LNCaP clone FGC (cell line): ENCODE measurements at regions not wholly inside any gene's neighbourhood (a gene's known extent, or its start where the extent isn't known, plus 50 kb on each side); places are given as distances from the start of the nearest gene placed in this dataset.

Experiments
- DNase-seq: peaks from one replicate; pipeline ENCODE4 v3.0.0-alpha.2; 2011; ENCODE audit warnings: low read depth
- H3K4me3 ChIP-seq: 2 replicates; pipeline ENCODE4 v1.5.1; 2011; ENCODE audit warnings: mild to moderate bottlenecking, low read depth, low read length, control low read depth
- TF ChIP-seq, protein P1 (sequence below): IDR thresholded peaks from 2 replicates; pipeline ENCODE4 v1.5.1; 2012; ENCODE audit warnings: mild to moderate bottlenecking; ENCODE audit not compliant: control insufficient read depth, insufficient read depth; ENCODE audit errors: extremely low read depth

DNA sequence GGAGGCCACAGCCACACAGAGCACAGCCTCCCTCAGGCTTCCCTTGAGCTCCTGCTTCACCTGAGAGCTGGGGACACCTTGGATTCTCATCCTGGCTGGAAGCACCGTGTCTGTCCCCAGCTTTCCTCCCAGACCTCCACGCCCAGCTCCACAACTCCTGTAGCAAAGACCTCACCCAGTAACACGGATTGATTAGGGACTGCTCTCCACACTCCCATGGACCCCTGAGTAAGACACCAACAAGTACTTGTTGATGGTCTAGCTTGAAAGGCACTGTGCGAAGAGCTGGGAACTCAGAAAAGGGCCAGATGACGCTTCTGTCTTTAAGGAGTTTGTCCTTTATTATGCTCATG, 109.6 kb downstream of the DLL1 start:
- no peak for DNase-seq
- no peak overlapping the region for H3K4me3 ChIP-seq
- TF ChIP-seq, protein P1, sequence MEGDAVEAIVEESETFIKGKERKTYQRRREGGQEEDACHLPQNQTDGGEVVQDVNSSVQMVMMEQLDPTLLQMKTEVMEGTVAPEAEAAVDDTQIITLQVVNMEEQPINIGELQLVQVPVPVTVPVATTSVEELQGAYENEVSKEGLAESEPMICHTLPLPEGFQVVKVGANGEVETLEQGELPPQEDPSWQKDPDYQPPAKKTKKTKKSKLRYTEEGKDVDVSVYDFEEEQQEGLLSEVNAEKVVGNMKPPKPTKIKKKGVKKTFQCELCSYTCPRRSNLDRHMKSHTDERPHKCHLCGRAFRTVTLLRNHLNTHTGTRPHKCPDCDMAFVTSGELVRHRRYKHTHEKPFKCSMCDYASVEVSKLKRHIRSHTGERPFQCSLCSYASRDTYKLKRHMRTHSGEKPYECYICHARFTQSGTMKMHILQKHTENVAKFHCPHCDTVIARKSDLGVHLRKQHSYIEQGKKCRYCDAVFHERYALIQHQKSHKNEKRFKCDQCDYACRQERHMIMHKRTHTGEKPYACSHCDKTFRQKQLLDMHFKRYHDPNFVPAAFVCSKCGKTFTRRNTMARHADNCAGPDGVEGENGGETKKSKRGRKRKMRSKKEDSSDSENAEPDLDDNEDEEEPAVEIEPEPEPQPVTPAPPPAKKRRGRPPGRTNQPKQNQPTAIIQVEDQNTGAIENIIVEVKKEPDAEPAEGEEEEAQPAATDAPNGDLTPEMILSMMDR, result no peak

DNA sequence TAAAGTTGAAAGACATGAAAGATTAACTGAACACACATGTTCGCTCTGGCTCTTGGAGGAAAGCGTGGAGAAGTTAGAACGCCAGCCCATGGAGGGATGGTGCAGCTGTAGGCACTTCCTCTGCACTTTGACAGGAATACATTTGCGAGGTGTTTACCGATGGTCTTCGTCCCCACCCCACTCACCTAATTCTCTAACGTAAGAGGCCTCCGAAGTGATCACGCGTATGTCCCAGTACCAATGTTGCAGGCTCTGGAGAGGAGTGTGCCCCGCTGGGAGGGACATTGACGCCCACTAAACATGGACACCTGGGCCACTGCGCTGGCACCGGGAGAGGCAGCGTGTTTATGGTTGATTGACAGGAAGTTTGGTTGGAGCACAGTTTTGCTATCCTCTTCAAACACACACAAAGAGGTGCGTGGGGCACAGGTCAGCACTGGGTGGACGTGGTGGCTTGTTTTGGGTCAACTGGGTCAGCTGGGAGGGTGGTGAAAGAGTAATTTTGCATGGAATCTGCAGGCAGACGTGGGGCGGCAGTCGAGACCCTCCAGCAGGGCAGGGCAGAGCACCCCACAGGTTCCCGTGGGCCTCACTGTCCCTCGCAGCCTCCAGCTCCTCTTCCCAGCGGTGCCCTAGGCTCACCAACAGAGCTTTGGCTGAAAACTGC, 110.1 kb downstream of the DLL1 start:
- no peak for DNase-seq
- H3K4me3 ChIP-seq, result no peak overlapping the region
- TF ChIP-seq, protein P1, result no peak

DNA sequence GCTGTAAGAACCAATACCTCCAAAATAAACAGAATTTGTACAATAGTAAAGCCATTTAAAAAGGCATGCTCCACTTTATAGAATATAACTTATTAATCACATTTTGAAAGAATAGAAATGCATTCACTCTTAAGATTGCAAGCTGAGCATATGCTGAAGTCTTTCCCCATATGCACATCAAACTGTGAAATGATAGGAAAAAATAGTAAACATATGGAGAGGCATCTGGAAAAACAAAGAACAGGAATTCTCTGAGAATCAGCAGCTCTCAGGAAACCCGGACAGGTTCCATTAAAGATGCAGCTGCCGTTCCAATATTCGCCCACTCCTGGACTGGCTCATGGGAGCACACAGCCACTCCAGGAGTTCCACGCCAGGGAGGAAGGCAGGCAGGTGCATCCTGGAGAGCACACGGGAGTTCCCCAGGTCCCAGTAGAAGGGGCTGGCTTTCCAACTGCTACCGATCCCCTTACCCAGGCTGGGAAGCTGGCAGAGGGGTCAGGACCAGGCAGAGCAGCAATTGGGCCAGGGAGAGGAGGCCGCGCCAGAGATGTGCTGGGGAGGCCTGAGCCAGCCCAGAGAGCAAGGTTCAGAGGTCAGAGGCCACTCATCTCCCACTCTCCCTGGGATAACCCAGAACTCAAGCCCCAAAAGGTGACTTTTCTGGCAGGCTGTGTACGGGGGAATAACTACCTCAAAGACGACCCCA, 111.1 kb downstream of the DLL1 start:
- TF ChIP-seq, protein P1, result no peak
- no peak for DNase-seq
- H3K4me3 ChIP-seq, result no peak overlapping the region

DNA sequence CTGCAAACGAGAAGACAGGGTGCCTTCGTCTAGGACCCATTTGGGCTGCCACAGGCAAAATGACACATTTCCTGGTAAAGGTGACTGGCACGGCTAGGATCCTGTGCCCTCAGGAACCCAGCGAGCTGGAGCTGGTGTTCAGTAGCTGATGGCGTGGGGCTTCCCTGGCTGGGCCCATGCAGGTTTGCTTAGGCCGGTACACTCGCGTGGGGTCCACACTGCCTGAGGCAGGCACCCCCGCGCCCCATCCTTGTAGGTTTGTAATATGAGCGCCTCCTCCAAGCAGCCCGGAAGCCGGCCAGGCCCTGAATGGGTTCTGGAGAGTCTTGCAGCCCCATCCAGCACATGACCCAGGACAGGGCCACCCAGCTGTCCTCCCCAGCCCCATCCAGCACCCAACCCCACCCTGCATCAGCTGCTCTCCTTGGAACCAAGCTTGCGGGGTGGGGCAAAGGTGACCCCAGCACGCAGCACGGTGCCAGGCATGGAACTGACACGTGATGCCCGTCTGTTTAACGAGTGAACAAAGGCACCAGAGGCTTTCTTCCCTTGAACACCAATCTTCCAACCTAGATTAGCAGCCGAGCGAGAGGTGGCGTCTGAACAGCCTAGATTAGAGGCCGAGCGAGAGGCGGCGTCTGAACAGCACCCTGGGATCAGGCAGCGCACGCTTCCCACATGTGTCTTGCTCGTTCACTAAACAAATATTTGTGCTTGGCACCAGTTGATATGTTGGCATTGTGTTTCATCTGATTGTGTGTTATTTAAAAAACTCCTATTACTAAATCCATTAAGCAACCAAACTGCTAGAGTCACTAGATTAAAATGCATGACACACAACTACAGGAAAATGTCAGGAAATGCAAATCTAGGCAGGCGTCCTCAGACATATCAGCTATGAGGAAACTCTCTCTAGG, 112.1 kb downstream of the DLL1 start:
- no peak overlapping the region for H3K4me3 ChIP-seq
- DNase-seq, result peak; percentile 97

DNA sequence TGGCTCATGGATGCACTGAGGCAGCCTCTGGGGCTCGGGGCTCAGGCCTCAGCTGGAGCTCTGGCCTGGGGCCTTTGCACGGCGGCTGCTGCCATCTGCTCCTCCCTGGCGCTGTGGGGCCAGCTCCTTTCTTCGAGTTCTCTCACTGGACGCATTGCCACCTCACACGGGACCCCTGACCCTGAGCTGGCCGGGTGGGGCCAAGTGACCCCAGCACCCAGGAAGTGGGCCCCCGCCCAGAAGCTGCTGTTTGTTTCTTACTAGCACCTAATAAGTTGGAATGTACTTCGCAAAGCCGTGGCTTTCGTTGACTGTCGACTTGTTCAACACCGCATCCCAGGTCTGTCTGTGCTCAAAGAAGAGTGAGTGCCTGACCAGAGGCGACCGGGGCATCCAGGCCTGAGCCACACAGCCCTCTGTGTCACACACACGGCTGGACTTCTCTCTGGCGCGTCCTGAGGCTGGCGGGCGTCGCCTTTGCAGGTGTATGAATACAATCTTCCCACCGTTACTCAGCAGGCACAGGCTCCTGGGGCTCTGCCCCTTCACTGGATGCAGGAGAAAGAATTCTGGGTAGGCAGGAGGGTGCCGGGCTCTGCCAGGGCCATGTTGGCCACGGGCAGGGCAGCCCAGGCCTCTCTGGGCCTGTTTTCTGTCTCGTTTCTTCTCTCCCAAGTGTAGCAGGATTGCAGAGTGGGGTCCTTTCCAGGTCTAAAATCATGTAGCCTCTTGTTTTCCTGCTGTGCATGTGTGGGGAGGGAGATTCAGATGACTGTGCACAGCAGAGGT, 112.9 kb downstream of the DLL1 start:
- no peak for DNase-seq
- TF ChIP-seq, protein P1, result no peak
- no peak overlapping the region for H3K4me3 ChIP-seq

More for the DNA sequence above, 112.1 kb downstream of the DLL1 start:
- TF ChIP-seq, protein P1, result peak; percentile 31
